ENCODE measurements at regions not wholly inside any gene's neighbourhood (a gene's known extent, or its start where the extent isn't known, plus 50 kb on each side); places are given as distances from the start of the nearest gene placed in this dataset.
A peak's percentile ranks its signal among the peaks of the same experiment; 100 is the strongest.

DNA sequence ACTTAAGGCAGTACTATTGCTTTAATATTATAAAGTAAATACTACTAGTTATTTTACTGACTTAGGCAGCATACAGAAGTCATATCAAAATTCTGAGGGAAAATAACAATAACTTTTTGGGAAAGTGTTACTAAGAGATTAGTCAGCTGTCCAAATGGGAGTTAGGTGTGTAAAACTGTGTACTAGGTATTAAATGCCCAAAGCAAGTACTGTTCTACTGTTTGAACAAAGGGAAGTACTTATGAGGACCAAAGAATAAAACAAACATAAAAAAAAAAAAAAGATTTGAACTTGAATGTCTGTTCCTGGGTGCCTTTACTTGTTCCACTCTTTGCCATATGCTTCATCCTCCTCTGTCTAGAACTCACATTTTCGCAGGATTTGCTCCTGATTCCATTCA lies 174.4 kb downstream of the MSL3 start:
- Mint-ChIP-seq H3K4me1 (no peaks in the 10 kb centered on the region), H3K9me3 (peaks cover 14% of the 10 kb centered on the region)
- TF ChIP-seq, protein P1, sequence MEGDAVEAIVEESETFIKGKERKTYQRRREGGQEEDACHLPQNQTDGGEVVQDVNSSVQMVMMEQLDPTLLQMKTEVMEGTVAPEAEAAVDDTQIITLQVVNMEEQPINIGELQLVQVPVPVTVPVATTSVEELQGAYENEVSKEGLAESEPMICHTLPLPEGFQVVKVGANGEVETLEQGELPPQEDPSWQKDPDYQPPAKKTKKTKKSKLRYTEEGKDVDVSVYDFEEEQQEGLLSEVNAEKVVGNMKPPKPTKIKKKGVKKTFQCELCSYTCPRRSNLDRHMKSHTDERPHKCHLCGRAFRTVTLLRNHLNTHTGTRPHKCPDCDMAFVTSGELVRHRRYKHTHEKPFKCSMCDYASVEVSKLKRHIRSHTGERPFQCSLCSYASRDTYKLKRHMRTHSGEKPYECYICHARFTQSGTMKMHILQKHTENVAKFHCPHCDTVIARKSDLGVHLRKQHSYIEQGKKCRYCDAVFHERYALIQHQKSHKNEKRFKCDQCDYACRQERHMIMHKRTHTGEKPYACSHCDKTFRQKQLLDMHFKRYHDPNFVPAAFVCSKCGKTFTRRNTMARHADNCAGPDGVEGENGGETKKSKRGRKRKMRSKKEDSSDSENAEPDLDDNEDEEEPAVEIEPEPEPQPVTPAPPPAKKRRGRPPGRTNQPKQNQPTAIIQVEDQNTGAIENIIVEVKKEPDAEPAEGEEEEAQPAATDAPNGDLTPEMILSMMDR (IDR thresholded peaks at IDR 0.05; ENCODE audit: unreplicated experiment in 3 of 3) = no peak

DNA sequence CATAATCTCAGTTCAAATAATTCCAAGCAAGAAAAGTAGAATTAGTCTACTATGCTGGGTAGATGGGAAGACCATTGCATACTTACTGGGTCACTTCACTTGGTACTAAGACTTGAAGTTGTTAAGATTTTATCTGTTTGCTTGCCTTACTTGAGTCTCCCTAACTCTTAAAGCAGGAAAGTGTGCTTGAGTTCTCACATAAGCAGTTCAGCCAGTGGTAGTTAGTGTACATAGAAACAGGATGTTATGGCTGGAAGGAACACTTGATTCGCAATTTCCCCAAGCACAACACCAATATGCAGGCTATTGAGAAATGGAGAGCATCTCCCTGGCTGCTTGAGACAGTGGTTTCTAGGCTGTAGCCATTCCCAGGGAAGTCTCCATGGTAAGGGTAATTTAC lies 176.1 kb downstream of the MSL3 start:
- no peaks in the 10 kb centered on the region for H3K4me1 Mint-ChIP-seq
- no peaks in the 10 kb centered on the region for H3K27me3 Mint-ChIP-seq (ENCODE audit: low read depth)
- no peaks in the 10 kb centered on the region for H3K36me3 Mint-ChIP-seq (ENCODE audit: low read depth)
- peaks cover 9% of the 10 kb centered on the region for H3K9me3 Mint-ChIP-seq
- TF ChIP-seq, protein P1 (IDR thresholded peaks at IDR 0.05; ENCODE audit: unreplicated experiment in 3 of 3) = no peak
- H3K4me3 Mint-ChIP-seq = no peak overlapping the region
- no peak overlapping the region for H3K27ac Mint-ChIP-seq

More for the DNA sequence above, 174.4 kb downstream of the MSL3 start:
- Mint-ChIP-seq H3K27me3 (ENCODE audit: low read depth) (no peaks in the 10 kb centered on the region), H3K27ac (no peak overlapping the region), H3K36me3 (ENCODE audit: low read depth) (no peaks in the 10 kb centered on the region), H3K4me3 (no peak overlapping the region)

DNA sequence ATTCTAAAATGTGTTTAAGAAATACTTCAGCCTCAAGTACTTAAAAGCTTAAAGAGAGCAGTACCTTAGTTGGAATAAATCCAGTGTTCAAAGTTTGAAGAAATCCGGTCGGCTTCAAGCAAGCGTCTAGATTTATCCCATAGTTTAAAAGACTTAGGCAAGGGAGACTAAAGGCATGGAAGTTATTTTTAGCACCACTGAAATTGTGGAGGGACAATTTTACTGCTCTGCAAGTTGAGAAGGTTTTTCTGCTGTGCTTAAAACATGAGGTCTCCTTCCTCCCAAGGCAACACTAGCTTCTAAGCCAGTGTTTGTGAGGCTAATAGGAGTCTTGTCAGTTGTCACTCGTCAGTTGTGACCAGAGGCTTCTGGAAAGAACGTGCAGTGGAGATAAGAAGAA lies 183.5 kb downstream of the MSL3 start:
- peak overlapping the region in 2 of 3 experiments; percentile 2 to 54 for H3K27ac Mint-ChIP-seq
- no peaks in the 10 kb centered on the region for H3K36me3 Mint-ChIP-seq (ENCODE audit: low read depth)
- TF ChIP-seq, protein P1 (IDR thresholded peaks at IDR 0.05; ENCODE audit: unreplicated experiment in 3 of 3) = no peak
- no peaks in the 10 kb centered on the region for H3K9me3 Mint-ChIP-seq
- no peak overlapping the region for H3K4me3 Mint-ChIP-seq
- H3K4me1 Mint-ChIP-seq = peaks cover 6% of the 10 kb centered on the region
- no peaks in the 10 kb centered on the region for H3K27me3 Mint-ChIP-seq (ENCODE audit: low read depth)

DNA sequence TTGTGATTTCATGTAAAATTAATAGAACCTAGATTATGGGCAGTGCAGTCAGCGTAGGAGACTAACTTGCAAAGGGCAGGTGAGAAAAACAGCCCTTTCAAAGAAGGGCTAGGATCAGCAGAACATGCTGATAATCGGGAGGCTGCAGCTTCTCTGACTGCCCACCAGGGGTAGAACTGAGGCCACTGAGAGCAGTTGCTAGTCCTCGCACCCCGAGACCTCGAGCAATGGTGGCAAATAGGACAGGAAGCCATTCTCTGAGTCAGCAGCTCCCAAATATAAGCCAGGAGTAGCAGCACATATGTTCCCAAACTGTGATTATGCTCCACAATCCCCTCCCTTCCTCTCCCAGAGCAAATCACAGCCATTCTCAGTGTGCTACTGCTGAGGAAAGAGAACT lies 186.5 kb downstream of the MSL3 start:
- H3K9me3 Mint-ChIP-seq = no peaks in the 10 kb centered on the region
- H3K27me3 Mint-ChIP-seq (ENCODE audit: low read depth) = no peaks in the 10 kb centered on the region
- no peak overlapping the region for H3K4me3 Mint-ChIP-seq
- no peak overlapping the region for H3K27ac Mint-ChIP-seq
- H3K4me1 Mint-ChIP-seq = peaks cover 12% of the 10 kb centered on the region
- no peaks in the 10 kb centered on the region for H3K36me3 Mint-ChIP-seq (ENCODE audit: low read depth)
- TF ChIP-seq, protein P1 (IDR thresholded peaks at IDR 0.05; ENCODE audit: unreplicated experiment in 3 of 3) = peak; percentile 39 to 48 (median 43)

DNA sequence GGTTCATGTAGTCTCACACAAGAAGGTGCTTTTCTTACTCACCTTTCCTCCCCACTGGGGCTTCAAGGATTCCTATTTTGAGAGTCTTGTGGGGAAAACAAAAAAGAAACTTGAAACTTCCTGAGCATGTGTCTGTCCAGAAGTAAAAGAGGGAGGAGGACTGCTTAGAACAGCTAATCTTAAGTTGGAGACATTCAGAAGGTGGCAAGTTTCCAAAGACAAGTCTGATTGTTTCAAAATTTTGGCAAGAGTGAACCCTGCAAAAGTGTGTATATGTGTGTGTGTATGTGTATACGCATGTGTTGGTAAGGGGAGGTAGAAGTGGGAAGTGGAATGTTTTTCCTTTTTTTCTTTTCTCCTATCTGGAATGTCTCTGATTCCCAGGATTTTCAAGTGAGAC lies 189.0 kb upstream of the FRMPD4 start:
- Mint-ChIP-seq H3K4me3 (no peak overlapping the region), H3K27me3 (ENCODE audit: low read depth) (no peaks in the 10 kb centered on the region), H3K4me1 (peaks cover 18% of the 10 kb centered on the region), H3K36me3 (ENCODE audit: low read depth) (no peaks in the 10 kb centered on the region), H3K27ac (peak overlapping the region; percentile 19 to 87 (median 78)), H3K9me3 (peaks cover 10% of the 10 kb centered on the region)
- TF ChIP-seq, protein P1 (IDR thresholded peaks at IDR 0.05; ENCODE audit: unreplicated experiment in 3 of 3) = no peak

DNA sequence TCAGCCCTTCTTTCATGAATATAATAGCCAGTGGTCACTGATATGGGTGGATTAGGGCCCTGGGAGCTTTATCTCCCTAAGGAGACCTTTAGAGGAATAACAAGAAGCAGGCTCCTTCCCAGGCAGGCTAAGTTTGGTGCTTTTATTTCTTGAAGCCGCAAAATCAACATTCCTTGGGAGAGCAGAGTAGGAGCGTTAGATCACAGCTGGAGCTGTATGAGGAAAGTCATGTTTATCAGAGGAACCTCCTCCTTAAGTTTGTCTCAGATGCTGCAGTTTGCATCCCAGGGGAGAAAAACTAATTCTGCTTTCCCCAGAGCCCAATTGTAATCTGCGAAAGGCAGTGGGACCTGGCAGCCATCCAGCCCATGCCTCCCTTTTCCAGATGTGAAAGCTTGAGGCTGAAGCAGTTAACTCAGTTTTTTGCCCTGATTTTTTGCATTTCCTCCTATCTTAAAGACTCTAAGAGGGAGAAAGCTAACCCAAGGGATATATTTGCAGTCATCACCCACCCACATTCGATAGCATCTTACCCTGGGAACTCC lies 186.0 kb upstream of the FRMPD4 start:
- Mint-ChIP-seq H3K36me3 (ENCODE audit: low read depth) (no peaks in the 10 kb centered on the region), H3K27ac (peak overlapping the region in 2 of 3 experiments; percentile 84 to 92), H3K9me3 (peaks cover 10% of the 10 kb centered on the region), H3K4me1 (peaks cover 20% of the 10 kb centered on the region), H3K4me3 (no peak overlapping the region), H3K27me3 (ENCODE audit: low read depth) (no peaks in the 10 kb centered on the region)
- TF ChIP-seq, protein P1 (IDR thresholded peaks at IDR 0.05; ENCODE audit: unreplicated experiment in 3 of 3) = no peak

Measured in nephron (organoid).